Transverse colon (tissue), 4 donors: ENCODE measurements at regions not wholly inside any gene's neighbourhood (a gene's known extent, or its start where the extent isn't known, plus 50 kb on each side); places are given as distances from the start of the nearest gene placed in this dataset.

ENCODE experiments used
- DNase-seq: peaks from one replicate; pipeline ENCODE4 v3.0.0-alpha.2; 2019
- H3K27ac ChIP-seq, 4 donors: fragments of 200-600 bp; sonication (generic); 2 replicates each; pipeline ENCODE4 v1.5.1; 2016 to 2018; ENCODE audit warnings: inconsistent platforms in 4 of 4
- H3K27me3 ChIP-seq: fragments of 200-600 bp; sonication (generic); 2 replicates; pipeline ENCODE4 v1.5.1; 2017; ENCODE audit warnings: inconsistent platforms
- H3K36me3 ChIP-seq, 4 donors: fragments of 200-600 bp; sonication (generic); 2 replicates each; pipeline ENCODE4 v1.5.1; 2017 to 2019; ENCODE audit warnings: inconsistent platforms in 4 of 4
- H3K4me1 ChIP-seq, 4 donors: fragments of 200-600 bp; sonication (generic); 2 replicates each; pipeline ENCODE4 v1.5.1; 2017 to 2020; ENCODE audit warnings: inconsistent platforms in 4 of 4
- H3K4me3 ChIP-seq, 4 donors: fragments of 200-600 bp; sonication (generic); 1 replicate in 1 of 4; 2 replicates in 3 of 4; pipeline versions ENCODE4 v1.5.1 to v1.6.1; 2017 to 2019; ENCODE audit warnings: inconsistent platforms in 4 of 4
- H3K9me3 ChIP-seq, 2 donors: fragments of 200-600 bp; sonication (generic); 2 replicates each; pipeline ENCODE4 v1.5.1; 2017 to 2019; ENCODE audit warnings: inconsistent platforms in 2 of 2
- CTCF ChIP-seq, 5 experiments: fragments of 200-600 bp in 3 of 5; fragments of 450-650 bp in 2 of 5; sonication (generic) in 3 of 5; IDR thresholded peaks; 1 replicate in 2 of 5; 2 replicates in 3 of 5; pipeline ENCODE4 v1.5.1; 2016 to 2017; ENCODE audit warnings: antibody characterized with exemption in 5 of 5, inconsistent platforms in 3 of 5, mild to moderate bottlenecking in 2 of 5, moderate library complexity in 1 of 5
- EP300 ChIP-seq: sonication (generic); formaldehyde crosslinking; IDR thresholded peaks from one replicate; pipeline ENCODE4 v1.6.1; 2017; ENCODE audit warnings: antibody characterized with exemption, low read depth
- POLR2A ChIP-seq: fragments of 450-650 bp; IDR thresholded peaks from one replicate; pipeline ENCODE4 v1.6.1; 2016; ENCODE audit warnings: antibody characterized with exemption, mild to moderate bottlenecking, moderate library complexity
- POLR2AphosphoS5 ChIP-seq, 3 donors: sonication (generic); formaldehyde crosslinking; IDR thresholded peaks; one replicate each; pipeline ENCODE4 v1.6.1; 2016; ENCODE audit warnings: antibody characterized with exemption in 3 of 3
- WGBS, 2 donors: methylation state at CpG; one replicate each; pipeline ENCODE4 v1.1.5; 2018; ENCODE audit warnings: low coverage in 1 of 2; 5-methylcytosine and 5-hydroxymethylcytosine counted together
- in situ Hi-C, 4 donors: fragments of 200-750 bp; cut with MboI; loops; one replicate each; pipeline versions ENCODE4 v1.15.0 to v1.15.1; 2017; ENCODE audit warnings: low sequenced_read_pairs in 3 of 4, low pct_ligation_motif_present in 1 of 4, low pct_unique_long_range_greater_than_20kb in 1 of 4
- intact Hi-C: fragments of 100-400 bp; cut with DNase I; formaldehyde crosslinking; loops from one replicate; pipeline ENCODE4 v1.15.1; 2023; ENCODE audit warnings: low total_unique reads

GRCh38 chr9:135178498-135178897, 91.0 kb downstream of the OLFM1 start:
- intact Hi-C loops, result no loop called here
- no peak overlapping the region for H3K4me3 ChIP-seq
- no peaks in the 10 kb centered on the region for H3K9me3 ChIP-seq
- no peaks in the 10 kb centered on the region for H3K27me3 ChIP-seq
- no peak overlapping the region for H3K27ac ChIP-seq
- TF ChIP-seq EP300 (no peak), POLR2AphosphoS5 (IDR thresholded peaks at IDR 0.05) (no peak), POLR2A (no peak), CTCF (IDR thresholded peaks at IDR 0.05) (no peak)
- WGBS, 2 donors, result 69% methylated on average over 10 of the region's 10 CpGs; no CpG with 5 or more reads in 1 of the 2 donors
- in situ Hi-C loops, result no loop called here
- no peaks in the 10 kb centered on the region for H3K4me1 ChIP-seq
- H3K36me3 ChIP-seq, result no peaks in the 10 kb centered on the region
- no peak for DNase-seq

GRCh38 chr9:135179041-135179440, 91.6 kb downstream of the OLFM1 start:
- in situ Hi-C loops, result no loop called here
- Histone ChIP-seq H3K36me3 (no peaks in the 10 kb centered on the region), H3K27me3 (no peaks in the 10 kb centered on the region), H3K27ac (no peak overlapping the region), H3K4me3 (no peak overlapping the region), H3K9me3 (no peaks in the 10 kb centered on the region), H3K4me1 (no peaks in the 10 kb centered on the region)
- TF ChIP-seq CTCF (IDR thresholded peaks at IDR 0.05) (no peak), POLR2A (no peak), POLR2AphosphoS5 (IDR thresholded peaks at IDR 0.05) (no peak), EP300 (no peak)
- DNase-seq, result no peak
- 83 to 100% methylated on average over 1 to 10 of the region's 10 CpGs for WGBS, 2 donors
- intact Hi-C loops, result no loop called here

GRCh38 chr9:135179976-135180375, 92.5 kb downstream of the OLFM1 start:
- Histone ChIP-seq H3K9me3 (no peaks in the 10 kb centered on the region), H3K36me3 (no peaks in the 10 kb centered on the region), H3K4me3 (no peak overlapping the region), H3K4me1 (no peaks in the 10 kb centered on the region), H3K27me3 (no peaks in the 10 kb centered on the region), H3K27ac (no peak overlapping the region)
- intact Hi-C loops (no loop called here), in situ Hi-C loops (no loop called here)
- no peak for DNase-seq
- WGBS, 2 donors, result 63% methylated on average over 9 of the region's 9 CpGs; no CpG with 5 or more reads in 1 of the 2 donors
- no peak for TF ChIP-seq EP300
- no peak for TF ChIP-seq CTCF (IDR thresholded peaks at IDR 0.05)
- TF ChIP-seq POLR2AphosphoS5 (IDR thresholded peaks at IDR 0.05), result no peak
- no peak for TF ChIP-seq POLR2A

GRCh38 chr9:135180586-135180985, 93.1 kb downstream of the OLFM1 start:
- DNase-seq, result no peak
- intact Hi-C loops, result no loop called here
- 53% methylated on average over 4 of the region's 4 CpGs; no CpG with 5 or more reads in 1 of the 2 donors for WGBS, 2 donors
- Histone ChIP-seq H3K36me3 (no peaks in the 10 kb centered on the region), H3K27me3 (no peaks in the 10 kb centered on the region), H3K27ac (no peak overlapping the region), H3K9me3 (no peaks in the 10 kb centered on the region), H3K4me1 (no peaks in the 10 kb centered on the region), H3K4me3 (no peak overlapping the region)
- TF ChIP-seq CTCF (IDR thresholded peaks at IDR 0.05) (no peak), POLR2A (no peak), POLR2AphosphoS5 (IDR thresholded peaks at IDR 0.05) (no peak), EP300 (no peak)
- in situ Hi-C loops, result no loop called here
